CD4-positive, CD25-positive, alpha-beta regulatory T cell (primary cell): ENCODE measurements at regions not wholly inside any gene's neighbourhood (a gene's known extent, or its start where the extent isn't known, plus 50 kb on each side); places are given as distances from the start of the nearest gene placed in this dataset.
"Not testable (repeated sequence)": the region's sequence is repeated elsewhere in the genome, so short reads cannot be mapped to it uniquely, and the experiment has no call there.

Experiments used
- ATAC-seq, 2 donors: fragments of 150-1000 bp; cut with Tn5 transposase; one replicate each; pipeline ENCODE4 v1.10.0; 2021; ENCODE audit warnings: low read depth in 2 of 2, moderate number of reproducible peaks in 2 of 2, moderate library complexity in 1 of 2
- DNase-seq, 3 donors: peaks; one replicate each; pipeline versions ENCODE4 v3.0.0 to v3.0.0-alpha.2; 2012 to 2022; ENCODE audit warnings: mixed read lengths in 1 of 3
- H3K27ac ChIP-seq: one replicate; pipeline ENCODE4 v1.7.0; 2013; ENCODE audit warnings: mild to moderate bottlenecking, low read length; ENCODE audit not compliant: insufficient read depth, poor library complexity, severe bottlenecking
- H3K27me3 ChIP-seq: one replicate; pipeline ENCODE4 v1.7.0; 2013; ENCODE audit warnings: low read length; ENCODE audit not compliant: control insufficient read depth, insufficient read depth
- H3K36me3 ChIP-seq: one replicate; pipeline ENCODE4 v1.7.0; 2013; ENCODE audit warnings: mild to moderate bottlenecking, low read length, moderate library complexity; ENCODE audit not compliant: control insufficient read depth, insufficient read depth
- H3K4me1 ChIP-seq: 2 replicates; pipeline ENCODE4 v1.7.0; 2013; ENCODE audit warnings: mild to moderate bottlenecking, low read length; ENCODE audit not compliant: insufficient read depth, control insufficient read depth, poor library complexity, severe bottlenecking
- H3K4me3 ChIP-seq: one replicate; pipeline ENCODE4 v1.7.0; 2013; ENCODE audit warnings: low read depth, mild to moderate bottlenecking, low read length, moderate library complexity
- H3K9me3 ChIP-seq, 2 experiments: 1 replicate in 1 of 2; 2 replicates in 1 of 2; pipeline ENCODE4 v1.7.0; 2013; ENCODE audit warnings: low read length in 2 of 2, mild to moderate bottlenecking in 1 of 2, moderate library complexity in 1 of 2; ENCODE audit not compliant: control insufficient read depth in 2 of 2
- H3K27ac Mint-ChIP-seq, 3 donors: one replicate each; pipeline ENCODE4 v1.8.0; 2020 to 2022; ENCODE audit warnings: mild to moderate bottlenecking in 3 of 3, mixed read lengths in 3 of 3, moderate library complexity in 2 of 3
- H3K27me3 Mint-ChIP-seq: one replicate; pipeline ENCODE4 v1.8.0; 2022; ENCODE audit warnings: mild to moderate bottlenecking, mixed read lengths
- H3K36me3 Mint-ChIP-seq: one replicate; pipeline ENCODE4 v1.8.0; 2020; ENCODE audit warnings: mixed read lengths
- H3K4me1 Mint-ChIP-seq, 4 donors: one replicate each; pipeline ENCODE4 v1.8.0; 2020 to 2022; ENCODE audit warnings: mixed read lengths in 4 of 4, mild to moderate bottlenecking in 1 of 4
- H3K4me3 Mint-ChIP-seq, 4 donors: one replicate each; pipeline ENCODE4 v1.8.0; 2020 to 2022; ENCODE audit warnings: mild to moderate bottlenecking in 4 of 4, mixed read lengths in 4 of 4, moderate library complexity in 3 of 4
- H3K9me3 Mint-ChIP-seq, 7 donors: one replicate each; pipeline ENCODE4 v1.8.0; 2020 to 2022; ENCODE audit warnings: mixed read lengths in 7 of 7, mild to moderate bottlenecking in 3 of 7, moderate library complexity in 2 of 7

DNA sequence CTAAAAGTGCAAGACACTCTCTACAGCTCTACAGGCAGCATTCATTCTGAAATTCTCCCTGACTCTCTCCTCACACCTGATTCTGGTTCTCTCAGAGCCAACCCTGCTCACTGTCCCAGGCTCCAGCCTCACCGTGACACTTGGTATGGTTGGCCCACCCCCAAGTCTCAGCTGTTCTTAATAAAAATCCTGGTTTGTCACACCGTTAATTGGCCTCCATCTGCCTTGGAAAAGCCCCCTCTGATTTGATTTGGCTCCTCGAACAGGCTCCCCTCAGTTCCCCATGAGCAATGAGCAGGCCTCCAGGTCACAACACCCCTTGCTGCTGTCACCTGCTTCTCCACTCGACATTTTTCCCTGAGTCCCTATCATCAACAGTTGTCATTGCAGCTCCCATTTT is 507.3 kb upstream of the AUTS2 start:
- Histone ChIP-seq H3K4me1 (no peaks in the 10 kb centered on the region), H3K27ac (no peak overlapping the region), H3K9me3 (peaks cover 0 to 8% of the 10 kb centered on the region in 2 experiments), H3K4me3 (no peak overlapping the region), H3K27me3 (no peaks in the 10 kb centered on the region), H3K36me3 (no peaks in the 10 kb centered on the region)
- Mint-ChIP-seq H3K4me1 (no peaks in the 10 kb centered on the region), H3K36me3 (no peaks in the 10 kb centered on the region), H3K27ac (no peak overlapping the region), H3K9me3 (peaks cover 6 to 23% (median 13%) of the 10 kb centered on the region in 7 donors), H3K27me3 (no peaks in the 10 kb centered on the region), H3K4me3 (peak overlapping the region in 1 of 4 donors; percentile 61)
- ATAC-seq (no peak), DNase-seq (no peak)

DNA sequence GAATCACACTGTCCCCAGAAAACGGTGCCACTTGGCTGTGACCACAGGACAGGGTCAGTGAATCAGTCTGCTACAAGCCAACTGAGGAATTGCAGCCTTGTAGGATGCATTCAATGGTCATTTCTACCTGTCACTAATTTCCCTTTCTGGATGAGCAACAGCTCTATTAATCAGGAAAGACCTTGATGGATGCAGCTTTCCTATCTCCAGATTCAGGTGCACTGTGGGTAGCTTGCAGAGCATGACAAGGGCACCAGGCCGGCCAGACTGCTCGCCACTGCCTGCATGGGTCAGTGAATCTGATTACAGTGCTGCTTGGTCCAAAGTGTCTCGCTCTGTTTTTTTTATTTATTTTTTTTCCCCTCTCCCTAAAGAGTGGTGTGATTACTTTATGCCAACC is 506.8 kb upstream of the AUTS2 start:
- Mint-ChIP-seq H3K9me3 (peaks cover 6 to 22% (median 13%) of the 10 kb centered on the region in 7 donors), H3K27ac (no peak overlapping the region), H3K4me3 (no peak overlapping the region), H3K27me3 (no peaks in the 10 kb centered on the region), H3K4me1 (no peaks in the 10 kb centered on the region), H3K36me3 (no peaks in the 10 kb centered on the region)
- Histone ChIP-seq H3K9me3 (peaks cover 0 to 11% of the 10 kb centered on the region in 2 experiments), H3K27ac (no peak overlapping the region), H3K36me3 (no peaks in the 10 kb centered on the region), H3K27me3 (no peaks in the 10 kb centered on the region), H3K4me3 (no peak overlapping the region), H3K4me1 (no peaks in the 10 kb centered on the region)
- no peak for ATAC-seq
- no peak for DNase-seq

DNA sequence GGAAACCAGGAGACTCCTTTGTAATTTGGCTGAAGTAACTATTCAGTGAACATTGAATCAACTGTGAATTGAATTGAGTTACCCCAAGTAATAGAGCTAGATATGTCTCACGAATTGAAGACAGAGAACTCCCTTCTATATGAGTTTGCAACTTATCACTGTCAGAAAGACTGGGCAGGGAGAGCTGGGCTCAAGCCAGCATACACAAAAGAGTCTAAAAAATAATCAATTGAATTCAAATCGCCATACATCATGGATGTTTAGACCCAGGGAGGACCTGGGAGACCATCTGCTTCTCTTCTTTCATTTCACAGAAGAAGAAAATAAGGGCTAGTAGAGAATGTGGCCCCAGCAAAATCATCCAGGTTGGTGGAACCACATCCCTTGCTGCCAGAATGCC is 503.1 kb upstream of the AUTS2 start:
- Mint-ChIP-seq H3K36me3 (no peaks in the 10 kb centered on the region), H3K9me3 (peaks cover 3 to 30% (median 8%) of the 10 kb centered on the region in 7 donors), H3K4me3 (no peak overlapping the region), H3K4me1 (no peaks in the 10 kb centered on the region), H3K27ac (no peak overlapping the region), H3K27me3 (no peaks in the 10 kb centered on the region)
- no peaks in the 10 kb centered on the region for H3K27me3 ChIP-seq
- no peak overlapping the region for H3K27ac ChIP-seq
- H3K36me3 ChIP-seq, result no peaks in the 10 kb centered on the region
- H3K4me1 ChIP-seq, result no peaks in the 10 kb centered on the region
- DNase-seq, result no peak
- H3K4me3 ChIP-seq, result no peak overlapping the region
- peaks cover 0 to 14% of the 10 kb centered on the region in 2 experiments for H3K9me3 ChIP-seq
- no peak for ATAC-seq

DNA sequence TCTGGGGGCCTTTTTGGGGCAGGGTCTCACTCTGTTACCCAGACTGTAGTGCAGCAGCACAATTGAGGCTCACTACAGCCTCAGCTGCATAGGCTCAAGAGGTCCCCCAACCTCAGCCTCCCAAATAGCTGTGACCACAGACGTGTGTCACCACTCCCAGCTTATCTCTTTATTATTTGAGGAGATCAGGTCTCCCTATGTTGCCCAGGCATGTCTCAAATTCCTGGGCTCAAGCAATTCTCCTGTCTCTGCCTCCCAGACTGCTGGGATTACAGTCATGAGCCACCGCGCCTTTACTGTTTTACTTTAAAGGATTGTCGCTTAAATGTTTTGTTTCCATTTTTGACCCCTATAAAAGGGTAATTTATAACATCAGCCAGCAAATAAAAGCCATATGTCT is 502.6 kb upstream of the AUTS2 start:
- ATAC-seq, result no peak
- Mint-ChIP-seq H3K27ac (no peak overlapping the region), H3K4me3 (no peak overlapping the region), H3K36me3 (no peaks in the 10 kb centered on the region), H3K27me3 (no peaks in the 10 kb centered on the region), H3K9me3 (peaks cover 2 to 26% (median 6%) of the 10 kb centered on the region in 7 donors), H3K4me1 (no peaks in the 10 kb centered on the region)
- Histone ChIP-seq H3K36me3 (no peaks in the 10 kb centered on the region), H3K4me3 (no peak overlapping the region), H3K27ac (no peak overlapping the region), H3K9me3 (peaks cover 0 to 14% of the 10 kb centered on the region in 2 experiments), H3K4me1 (no peaks in the 10 kb centered on the region), H3K27me3 (no peaks in the 10 kb centered on the region)
- DNase-seq, result no peak

DNA sequence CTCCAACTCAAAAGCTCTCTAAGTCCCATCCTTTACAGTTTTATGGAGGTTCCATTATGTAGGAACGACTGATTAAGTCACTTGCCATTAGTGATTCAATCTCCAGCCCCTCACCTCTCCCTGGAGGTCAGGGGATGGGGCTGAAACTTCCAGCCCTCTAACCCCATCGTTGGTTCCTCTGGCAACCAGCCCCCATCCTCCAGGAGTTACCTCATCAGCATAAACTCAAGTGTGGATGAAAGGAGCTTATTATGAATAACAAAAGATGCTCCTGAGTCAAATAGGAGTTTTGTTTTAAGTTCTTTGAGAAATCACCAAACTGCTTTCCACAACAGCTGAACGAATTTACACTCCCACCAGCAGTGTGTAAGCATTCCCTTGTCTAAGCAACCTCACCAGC is 494.3 kb upstream of the AUTS2 start:
- peaks cover 1 to 27% (median 14%) of the 10 kb centered on the region in 7 donors for H3K9me3 Mint-ChIP-seq
- H3K4me1 ChIP-seq, result no peaks in the 10 kb centered on the region
- ATAC-seq (no peak), DNase-seq (no peak)
- H3K9me3 ChIP-seq, result peaks cover 0 to 3% of the 10 kb centered on the region in 2 experiments
- H3K4me1 Mint-ChIP-seq, result no peaks in the 10 kb centered on the region
- H3K27ac ChIP-seq, result no peak overlapping the region
- no peak overlapping the region for H3K4me3 Mint-ChIP-seq
- no peaks in the 10 kb centered on the region for H3K27me3 ChIP-seq
- H3K36me3 ChIP-seq, result no peaks in the 10 kb centered on the region
- no peaks in the 10 kb centered on the region for H3K27me3 Mint-ChIP-seq
- H3K27ac Mint-ChIP-seq, result no peak overlapping the region
- H3K36me3 Mint-ChIP-seq, result no peaks in the 10 kb centered on the region
- no peak overlapping the region for H3K4me3 ChIP-seq

DNA sequence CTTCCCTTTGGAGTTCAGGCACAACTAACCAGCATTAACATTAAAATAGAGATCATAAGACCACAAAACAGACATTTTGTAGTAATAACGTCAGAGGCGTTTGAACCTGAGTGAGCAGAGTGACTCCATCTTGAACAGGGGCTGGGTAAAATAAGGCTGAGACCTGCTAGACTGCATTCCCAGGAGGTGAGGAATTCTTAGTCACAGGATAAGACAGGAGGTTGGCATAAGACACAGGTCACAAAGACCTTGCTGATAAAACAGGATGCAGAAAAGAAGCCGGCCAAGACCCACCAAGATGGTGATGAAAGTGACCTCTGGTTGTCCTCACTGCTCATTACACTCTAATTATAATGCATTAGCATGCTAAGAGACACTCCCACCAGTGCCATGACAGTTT is 493.2 kb upstream of the AUTS2 start:
- DNase-seq, result no peak
- Histone ChIP-seq H3K4me3 (no peak overlapping the region), H3K9me3 (peaks cover 0 to 7% of the 10 kb centered on the region in 2 experiments), H3K27ac (no peak overlapping the region), H3K27me3 (no peaks in the 10 kb centered on the region), H3K4me1 (no peaks in the 10 kb centered on the region), H3K36me3 (no peaks in the 10 kb centered on the region)
- ATAC-seq, result no peak
- no peak overlapping the region for H3K27ac Mint-ChIP-seq
- H3K27me3 Mint-ChIP-seq, result no peaks in the 10 kb centered on the region
- H3K36me3 Mint-ChIP-seq, result no peaks in the 10 kb centered on the region
- peaks cover 1 to 32% (median 16%) of the 10 kb centered on the region in 7 donors for H3K9me3 Mint-ChIP-seq
- H3K4me1 Mint-ChIP-seq, result no peaks in the 10 kb centered on the region
- no peak overlapping the region for H3K4me3 Mint-ChIP-seq

DNA sequence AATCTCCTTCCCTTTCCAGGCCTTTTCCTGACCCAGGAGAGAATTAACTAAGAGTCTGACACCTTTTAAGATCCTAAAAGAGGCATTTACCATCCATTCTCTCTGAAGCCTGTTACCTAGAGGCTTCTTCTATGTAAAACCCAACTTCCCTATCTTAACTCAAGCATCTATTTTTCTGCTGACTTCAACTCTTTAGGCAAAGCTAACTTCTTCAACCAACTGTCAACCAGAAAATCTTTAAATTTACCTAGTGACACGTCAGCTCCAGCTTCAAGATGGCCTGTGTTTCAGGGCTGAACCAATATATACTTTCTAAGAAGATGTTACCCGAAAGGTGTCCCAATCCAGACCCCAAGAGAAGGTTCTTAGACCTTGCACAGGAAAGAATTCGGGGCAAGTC is 492.3 kb upstream of the AUTS2 start:
- Mint-ChIP-seq H3K36me3 (no peaks in the 10 kb centered on the region), H3K27ac (peak overlapping the region in 1 of 3 donors; percentile 24), H3K27me3 (no peaks in the 10 kb centered on the region), H3K9me3 (peaks cover 3 to 29% (median 16%) of the 10 kb centered on the region in 7 donors), H3K4me3 (no peak overlapping the region), H3K4me1 (no peaks in the 10 kb centered on the region)
- Histone ChIP-seq H3K36me3 (no peaks in the 10 kb centered on the region), H3K27me3 (no peaks in the 10 kb centered on the region), H3K9me3 (peaks cover 0 to 7% of the 10 kb centered on the region in 2 experiments), H3K4me1 (no peaks in the 10 kb centered on the region), H3K4me3 (no peak overlapping the region), H3K27ac (no peak overlapping the region)
- ATAC-seq, result no peak
- DNase-seq, result no peak

DNA sequence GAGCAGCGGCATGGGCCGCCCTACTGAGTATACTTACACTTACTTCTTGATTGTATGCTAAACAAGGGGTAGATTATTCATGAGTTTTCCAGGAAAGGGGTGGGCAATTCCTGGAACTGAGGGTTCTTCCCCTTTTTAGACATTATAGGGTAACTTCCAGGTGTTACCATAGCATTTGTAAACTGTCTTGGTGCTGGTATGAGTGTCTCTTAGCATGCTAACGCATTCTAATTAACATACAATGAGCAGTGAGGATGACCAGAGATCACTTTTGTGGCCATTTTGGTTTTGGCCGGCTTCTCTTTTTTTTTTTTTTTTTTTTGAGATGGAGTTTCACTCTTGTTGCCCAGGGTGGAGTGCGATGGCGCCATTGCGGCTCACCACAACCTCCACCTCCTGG is 491.8 kb upstream of the AUTS2 start:
- DNase-seq, H3K36me3 Mint-ChIP-seq, H3K27ac ChIP-seq, H3K9me3 ChIP-seq, H3K27me3 Mint-ChIP-seq, H3K4me3 Mint-ChIP-seq, H3K27me3 ChIP-seq, H3K36me3 ChIP-seq, H3K4me1 ChIP-seq, ATAC-seq, H3K4me3 ChIP-seq, H3K4me1 Mint-ChIP-seq, H3K27ac Mint-ChIP-seq: not testable (repeated sequence)
- H3K9me3 Mint-ChIP-seq, result peaks cover 2 to 28% (median 16%) of the 10 kb centered on the region in 7 donors
